ENCODE measurements at regions not wholly inside any gene's neighbourhood (a gene's known extent, or its start where the extent isn't known, plus 50 kb on each side); places are given as distances from the start of the nearest gene placed in this dataset.

GRCh38 chr14:73788317-73788598 is 63.4 kb upstream of the PTGR2 start:
- Histone ChIP-seq H3K27ac (no peak overlapping the region), H3K4me1 (ENCODE audit: control insufficient read depth in 1 of 2, insufficient read depth in 1 of 2, low read depth in 1 of 2, low read length in 1 of 2) (peaks cover 37 to 41% of the 10 kb centered on the region in 2 experiments), H3K4me3 (ENCODE audit: low read depth in 1 of 2, low read length in 1 of 2) (no peak overlapping the region), H3K36me3 (no peaks in the 10 kb centered on the region), H3K27me3 (no peaks in the 10 kb centered on the region), H3K9me3 (no peaks in the 10 kb centered on the region)
- TF ChIP-seq, protein P1, sequence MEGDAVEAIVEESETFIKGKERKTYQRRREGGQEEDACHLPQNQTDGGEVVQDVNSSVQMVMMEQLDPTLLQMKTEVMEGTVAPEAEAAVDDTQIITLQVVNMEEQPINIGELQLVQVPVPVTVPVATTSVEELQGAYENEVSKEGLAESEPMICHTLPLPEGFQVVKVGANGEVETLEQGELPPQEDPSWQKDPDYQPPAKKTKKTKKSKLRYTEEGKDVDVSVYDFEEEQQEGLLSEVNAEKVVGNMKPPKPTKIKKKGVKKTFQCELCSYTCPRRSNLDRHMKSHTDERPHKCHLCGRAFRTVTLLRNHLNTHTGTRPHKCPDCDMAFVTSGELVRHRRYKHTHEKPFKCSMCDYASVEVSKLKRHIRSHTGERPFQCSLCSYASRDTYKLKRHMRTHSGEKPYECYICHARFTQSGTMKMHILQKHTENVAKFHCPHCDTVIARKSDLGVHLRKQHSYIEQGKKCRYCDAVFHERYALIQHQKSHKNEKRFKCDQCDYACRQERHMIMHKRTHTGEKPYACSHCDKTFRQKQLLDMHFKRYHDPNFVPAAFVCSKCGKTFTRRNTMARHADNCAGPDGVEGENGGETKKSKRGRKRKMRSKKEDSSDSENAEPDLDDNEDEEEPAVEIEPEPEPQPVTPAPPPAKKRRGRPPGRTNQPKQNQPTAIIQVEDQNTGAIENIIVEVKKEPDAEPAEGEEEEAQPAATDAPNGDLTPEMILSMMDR (IDR thresholded peaks at IDR 0.05) = no peak

DNA sequence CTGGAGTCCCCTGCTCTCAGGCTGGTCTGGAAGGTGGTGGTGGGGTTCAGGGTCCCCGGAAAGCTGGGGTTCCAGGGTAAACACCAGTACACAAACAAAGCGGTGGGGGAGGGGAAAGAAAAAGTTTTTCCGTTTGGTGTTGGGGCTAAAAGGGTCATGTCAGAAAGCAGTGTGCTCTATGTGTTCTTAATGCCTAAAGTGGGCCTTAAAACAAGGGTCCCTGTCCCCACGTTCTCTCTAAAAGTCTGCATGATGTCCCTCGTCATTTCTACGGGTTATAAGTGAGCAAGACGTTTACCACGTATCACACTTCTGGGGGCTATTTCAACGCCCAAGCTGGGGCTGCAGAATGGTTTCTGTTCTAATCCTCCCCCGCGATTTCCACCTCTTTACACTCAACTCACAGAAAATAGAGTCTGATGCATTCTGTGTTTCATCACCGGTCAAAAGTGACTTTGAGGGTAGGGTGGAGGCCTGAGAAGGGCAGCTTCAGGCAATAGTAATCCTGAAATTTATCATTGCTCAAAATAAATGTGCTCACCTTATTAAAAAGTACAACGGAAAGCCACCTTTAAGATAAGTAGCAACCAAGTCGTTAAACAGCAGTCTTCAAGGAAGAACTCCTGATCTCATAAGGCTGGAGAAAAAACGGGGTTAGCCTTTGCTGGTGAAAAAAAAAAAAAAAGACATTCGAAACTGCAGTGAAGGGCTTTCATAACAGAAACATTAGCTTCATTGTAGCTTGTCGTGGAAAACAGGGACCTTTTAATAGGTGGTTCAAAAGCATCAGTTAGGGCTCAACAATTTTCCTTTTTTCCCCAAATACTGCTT is 63.9 kb upstream of the PTGR2 start:
- Histone ChIP-seq H3K9me3 (no peaks in the 10 kb centered on the region), H3K27ac (peak overlapping the region; percentile 95), H3K4me1 (ENCODE audit: control insufficient read depth in 1 of 2, insufficient read depth in 1 of 2, low read depth in 1 of 2, low read length in 1 of 2) (peaks cover 37 to 41% of the 10 kb centered on the region in 2 experiments), H3K36me3 (no peaks in the 10 kb centered on the region), H3K4me3 (ENCODE audit: low read depth in 1 of 2, low read length in 1 of 2) (peak overlapping the region; percentile 66 to 76), H3K27me3 (no peaks in the 10 kb centered on the region)
- TF ChIP-seq, protein P1 (IDR thresholded peaks at IDR 0.05) = no peak

GRCh38 chr14:73786636-73787485 is 64.8 kb upstream of the PTGR2 start:
- TF ChIP-seq, protein P1 (IDR thresholded peaks at IDR 0.05) = no peak
- peaks cover 37 to 41% of the 10 kb centered on the region in 2 experiments for H3K4me1 ChIP-seq (ENCODE audit: control insufficient read depth in 1 of 2, insufficient read depth in 1 of 2, low read depth in 1 of 2, low read length in 1 of 2)
- peak overlapping the region; percentile 66 to 76 for H3K4me3 ChIP-seq (ENCODE audit: low read depth in 1 of 2, low read length in 1 of 2)
- H3K9me3 ChIP-seq = no peaks in the 10 kb centered on the region
- H3K27ac ChIP-seq = peak overlapping the region; percentile 95
- H3K27me3 ChIP-seq = no peaks in the 10 kb centered on the region
- no peaks in the 10 kb centered on the region for H3K36me3 ChIP-seq

DNA sequence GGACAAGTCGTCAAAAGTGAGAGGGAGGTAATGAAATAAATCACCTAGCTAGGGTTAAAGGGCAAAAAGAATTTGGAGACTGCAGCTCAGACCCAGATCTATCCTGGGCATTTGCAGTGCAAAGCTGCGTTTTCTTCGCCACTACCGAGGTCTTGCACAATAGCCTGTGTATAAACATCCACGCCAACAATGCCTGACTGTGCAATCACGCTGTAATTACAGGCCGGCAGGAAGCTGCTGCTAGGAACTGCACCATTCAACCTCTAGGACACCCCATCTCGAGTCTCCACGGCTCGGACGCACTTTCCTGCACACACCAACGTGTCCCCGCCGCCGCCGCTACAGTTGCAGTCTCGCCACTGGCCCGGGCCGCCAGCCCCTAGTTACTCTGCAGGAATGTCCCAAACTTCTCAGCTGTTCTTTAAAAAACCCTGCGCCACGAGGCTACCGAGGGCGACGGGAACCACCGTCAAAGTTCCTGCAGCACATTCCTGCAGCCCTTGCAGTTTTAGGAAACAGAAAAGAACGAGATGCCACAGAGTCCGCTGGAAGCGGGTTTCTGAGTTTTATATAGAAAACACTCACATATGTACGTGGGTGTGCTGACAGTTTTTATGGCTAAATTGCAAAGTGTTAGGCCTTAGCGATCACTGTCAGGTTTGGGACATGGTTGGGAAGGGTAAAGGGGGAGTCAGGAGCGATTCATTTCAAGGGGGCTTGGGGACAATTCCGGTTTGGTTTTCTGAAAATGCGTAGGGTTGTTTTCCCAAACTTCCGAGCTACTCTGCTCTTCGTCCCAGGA is 65.6 kb upstream of the PTGR2 start:
- Histone ChIP-seq H3K36me3 (no peaks in the 10 kb centered on the region), H3K27me3 (no peaks in the 10 kb centered on the region), H3K4me1 (ENCODE audit: control insufficient read depth in 1 of 2, insufficient read depth in 1 of 2, low read depth in 1 of 2, low read length in 1 of 2) (peaks cover 37 to 41% of the 10 kb centered on the region in 2 experiments), H3K4me3 (ENCODE audit: low read depth in 1 of 2, low read length in 1 of 2) (peak overlapping the region; percentile 66 to 76), H3K9me3 (no peaks in the 10 kb centered on the region), H3K27ac (peak overlapping the region; percentile 95)
- TF ChIP-seq, protein P1 (IDR thresholded peaks at IDR 0.05) = peak; percentile 45

DNA sequence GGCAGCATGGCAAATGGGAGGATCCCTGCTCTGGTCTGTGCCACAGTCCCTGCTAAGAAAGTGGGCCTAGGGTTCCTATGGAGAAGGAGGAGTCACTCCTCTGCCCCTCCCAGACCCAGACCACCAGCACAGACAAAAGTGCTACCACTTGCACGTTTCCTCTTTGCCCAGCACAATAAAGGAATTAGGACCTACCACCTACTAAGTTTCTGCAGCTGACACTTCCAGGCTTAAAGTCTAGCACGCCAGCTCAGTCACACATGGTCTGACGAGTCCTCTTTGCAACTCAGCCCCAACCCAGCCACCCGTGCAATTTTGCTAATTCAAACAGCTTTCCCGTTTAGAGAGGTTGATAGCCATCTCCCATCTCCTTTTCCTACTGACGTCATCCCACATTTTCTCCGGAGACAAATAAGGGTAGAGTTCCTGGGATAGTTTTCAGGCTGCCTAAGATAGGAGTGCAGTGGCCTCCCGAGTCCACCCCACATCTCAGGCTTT is 66.2 kb upstream of the PTGR2 start:
- TF ChIP-seq, protein P1 (IDR thresholded peaks at IDR 0.05) = no peak
- Histone ChIP-seq H3K27ac (peak overlapping the region; percentile 95), H3K9me3 (no peaks in the 10 kb centered on the region), H3K4me1 (ENCODE audit: control insufficient read depth in 1 of 2, insufficient read depth in 1 of 2, low read depth in 1 of 2, low read length in 1 of 2) (peaks cover 37 to 41% of the 10 kb centered on the region in 2 experiments), H3K36me3 (no peaks in the 10 kb centered on the region), H3K4me3 (ENCODE audit: low read depth in 1 of 2, low read length in 1 of 2) (peak overlapping the region; percentile 66 to 76), H3K27me3 (no peaks in the 10 kb centered on the region)
